NCI-H69 (cell line): ENCODE measurements at regions not wholly inside any gene's neighbourhood (a gene's known extent, or its start where the extent isn't known, plus 50 kb on each side); places are given as distances from the start of the nearest gene placed in this dataset.

ENCODE experiments used
- DNase-seq: peaks from one replicate; lab custom pipeline; 2025; lab: John Stamatoyannopoulos, UW

DNA sequence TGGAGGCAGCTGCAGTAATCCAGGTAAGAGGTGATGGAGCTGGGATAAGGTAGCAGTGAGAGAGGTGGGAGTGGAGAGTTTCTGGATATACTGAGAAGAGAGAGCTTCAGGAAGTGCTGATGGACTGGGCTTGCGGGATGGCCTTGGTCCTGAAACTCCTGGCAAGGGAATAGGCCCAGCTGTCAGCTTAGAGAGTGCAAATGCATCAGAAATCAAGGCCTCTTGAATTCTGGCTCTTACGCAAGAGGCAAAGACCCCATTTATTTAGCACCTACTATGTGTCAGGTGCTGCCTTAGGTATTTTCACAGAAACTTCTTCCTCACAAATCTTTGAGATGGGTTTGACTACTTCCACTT lies 227.2 kb upstream of the MAP3K1 start:
- no peak for DNase-seq

DNA sequence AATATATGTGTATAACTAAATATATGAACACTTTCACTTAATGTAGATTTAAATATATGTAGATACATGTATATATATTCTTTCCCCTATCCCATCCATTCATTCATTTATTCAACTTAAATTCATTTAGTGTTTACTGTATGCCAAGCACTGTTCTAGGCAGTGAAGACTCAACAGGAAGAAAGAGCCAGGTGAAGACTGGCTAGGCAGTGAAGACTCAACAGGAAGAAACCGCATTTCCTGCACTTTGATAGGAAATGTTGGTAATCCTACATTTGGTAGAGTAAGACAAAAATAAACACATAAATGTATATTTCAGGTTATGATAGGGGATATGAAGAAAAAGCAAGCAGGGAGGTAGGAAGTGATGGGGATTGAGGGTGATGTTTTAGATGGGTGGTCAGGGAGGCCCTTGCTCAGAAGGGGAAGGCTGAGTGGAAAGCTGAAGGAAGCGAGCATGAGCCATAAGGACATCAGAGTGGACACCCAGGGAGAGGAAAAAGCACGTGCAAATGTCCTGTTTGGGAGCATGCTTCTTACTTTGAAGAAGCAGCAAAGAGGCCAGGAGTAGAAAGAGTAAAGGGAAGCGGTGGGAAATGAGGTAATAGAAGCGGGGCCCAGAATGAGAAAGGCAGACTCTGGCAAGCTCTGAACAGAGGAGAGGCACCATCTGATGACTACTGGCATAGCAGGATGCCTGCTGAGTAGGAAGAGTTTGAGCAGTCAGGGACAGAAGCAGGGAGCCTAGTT lies 227.8 kb upstream of the MAP3K1 start:
- DNase-seq: no peak

DNA sequence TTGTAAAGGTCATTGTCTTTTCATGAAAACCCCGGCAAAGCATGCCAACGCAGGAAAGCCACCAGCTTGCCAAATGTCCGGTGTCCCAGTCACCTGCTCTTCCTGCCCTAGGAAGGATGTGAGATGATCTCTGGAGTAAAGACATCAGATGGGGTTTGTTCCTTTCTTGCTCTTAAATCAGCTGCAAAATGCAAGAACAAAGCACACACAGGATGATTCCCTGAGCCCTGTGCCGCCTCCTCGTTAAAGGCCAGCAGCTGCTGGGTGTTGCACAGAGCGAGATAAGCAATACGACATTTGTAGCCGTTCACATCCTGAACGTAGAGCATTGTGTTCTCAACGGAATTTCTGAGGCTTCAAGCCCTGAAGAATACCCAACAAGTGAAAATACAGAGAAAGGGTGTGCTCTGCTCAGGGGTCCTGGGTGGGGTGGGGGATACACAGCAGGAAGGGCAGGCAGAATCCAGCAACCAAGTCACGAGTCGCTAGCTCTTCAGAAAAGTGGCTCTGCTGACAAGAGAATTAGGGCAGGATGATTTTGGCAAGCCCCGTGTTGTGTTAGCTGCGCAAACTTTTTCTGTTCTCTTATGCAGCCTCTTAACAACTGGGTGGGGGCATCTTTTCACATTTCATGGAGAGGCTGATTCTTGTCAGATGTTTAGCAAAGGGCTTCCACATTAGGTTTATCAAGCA lies 229.2 kb upstream of the MAP3K1 start:
- DNase-seq: peak; percentile 71

DNA sequence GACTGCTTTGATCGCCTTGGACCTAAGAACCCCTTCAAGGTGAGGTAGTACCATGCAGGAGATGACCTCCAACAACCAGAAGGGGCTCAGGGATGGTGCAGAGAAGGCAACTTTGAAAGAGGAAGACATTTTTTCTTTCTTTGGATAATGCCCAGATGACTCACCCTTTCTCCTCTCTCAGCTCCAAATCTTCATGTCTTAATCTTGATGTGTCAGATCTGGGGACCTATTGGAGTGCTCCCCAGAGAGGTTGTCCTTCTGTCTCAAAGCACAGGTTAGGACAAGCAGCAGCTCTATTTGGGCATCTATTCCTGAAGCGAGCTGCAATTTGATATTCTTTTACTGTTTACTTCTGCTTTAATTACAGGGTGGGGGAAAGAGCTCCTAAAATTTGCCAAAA lies 229.9 kb upstream of the MAP3K1 start:
- DNase-seq: peak; percentile 62

DNA sequence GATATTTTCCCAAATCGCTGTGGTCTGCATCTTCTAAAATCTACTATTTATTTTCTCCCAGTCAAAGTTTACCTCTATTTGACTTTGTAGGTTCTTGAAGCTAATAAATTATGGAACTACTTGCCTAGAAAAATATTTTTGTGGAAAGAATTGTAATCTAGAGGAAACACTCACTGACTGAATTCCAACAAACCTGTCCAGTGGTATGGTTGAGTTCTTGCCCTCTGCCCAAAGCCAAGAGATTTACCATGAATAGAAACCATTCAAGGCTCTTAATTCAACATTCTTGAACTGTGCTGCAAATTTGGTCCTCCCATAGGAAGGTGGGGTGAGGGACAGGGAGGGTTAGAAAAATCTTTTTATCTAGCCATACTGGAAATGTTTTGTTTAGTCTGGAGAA lies 233.9 kb upstream of the MAP3K1 start:
- no peak for DNase-seq

DNA sequence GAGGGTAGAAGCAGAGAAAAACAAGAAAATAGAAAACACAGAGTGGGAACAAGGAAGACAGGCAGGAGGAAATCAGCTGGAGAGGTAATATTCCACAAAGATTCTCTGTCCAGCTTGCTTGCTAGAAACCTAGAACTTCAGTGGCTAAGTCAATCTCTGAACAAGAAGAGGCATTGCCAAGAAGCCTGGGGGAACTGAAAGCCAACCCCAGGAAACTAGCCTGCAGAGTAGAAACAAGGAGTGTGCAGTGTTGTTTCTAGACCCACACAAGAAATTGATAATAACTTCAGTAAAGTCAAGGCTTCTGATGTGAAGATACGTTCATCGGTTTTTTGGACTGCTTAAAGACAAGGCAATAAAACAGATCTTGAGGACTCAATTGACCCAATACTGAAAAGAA lies 234.5 kb upstream of the MAP3K1 start:
- DNase-seq: no peak

DNA sequence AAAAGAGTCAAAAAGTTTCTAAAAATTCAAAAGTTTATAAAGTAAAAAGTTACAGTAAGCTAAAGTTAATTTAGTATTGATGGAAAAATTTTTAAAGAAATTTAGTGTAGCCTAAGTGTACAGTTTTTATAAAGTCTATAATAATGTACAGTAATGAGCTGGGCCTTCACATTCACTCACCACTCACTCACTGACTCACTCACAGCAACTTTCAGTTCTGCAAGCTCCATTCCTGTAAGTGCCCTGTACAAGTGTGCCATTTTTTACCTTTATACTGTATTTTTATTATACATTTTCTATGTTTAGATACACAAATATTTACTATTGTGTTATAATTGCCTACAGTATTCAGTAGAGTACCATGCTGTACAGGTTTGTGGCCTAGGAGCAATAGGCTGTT lies 239.5 kb upstream of the MAP3K1 start:
- DNase-seq: no peak

DNA sequence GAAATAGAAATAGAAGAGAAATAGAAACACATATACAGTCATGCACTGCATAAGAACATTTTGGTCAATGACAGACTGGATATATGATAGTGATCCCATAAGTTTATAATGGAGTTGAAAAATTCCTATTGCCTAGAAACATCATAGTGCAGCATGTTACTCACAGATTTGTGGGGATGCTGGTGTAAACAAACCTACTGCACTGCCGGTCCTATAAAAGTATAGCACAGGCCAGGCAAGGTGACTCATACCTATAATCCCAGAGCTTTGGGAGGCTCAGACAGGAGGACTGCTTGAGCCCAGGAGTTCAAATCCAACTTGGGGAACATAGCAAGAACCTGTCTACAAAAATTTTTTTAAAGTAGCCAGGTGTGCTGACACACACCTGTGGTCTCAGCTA lies 240.6 kb upstream of the MAP3K1 start:
- no peak for DNase-seq

DNA sequence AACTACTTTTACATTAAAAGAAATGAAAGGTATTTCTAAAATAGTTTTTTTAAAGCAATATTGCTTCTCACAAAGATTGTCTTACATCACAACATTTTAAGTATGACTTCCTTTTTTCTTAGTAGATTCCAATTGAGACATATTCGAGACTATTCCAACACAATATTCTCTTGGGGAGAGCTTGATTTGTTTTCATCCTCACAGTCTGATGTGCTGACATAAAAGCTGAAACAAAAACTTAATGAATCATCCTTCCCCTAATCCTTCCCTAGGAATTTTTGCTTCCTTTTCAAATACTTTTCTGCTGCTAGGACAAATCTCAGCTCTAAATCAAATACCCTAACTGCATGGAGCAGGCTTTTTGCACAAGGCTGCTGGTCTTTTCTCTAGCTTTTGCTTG lies 245.8 kb upstream of the MAP3K1 start:
- DNase-seq: no peak

DNA sequence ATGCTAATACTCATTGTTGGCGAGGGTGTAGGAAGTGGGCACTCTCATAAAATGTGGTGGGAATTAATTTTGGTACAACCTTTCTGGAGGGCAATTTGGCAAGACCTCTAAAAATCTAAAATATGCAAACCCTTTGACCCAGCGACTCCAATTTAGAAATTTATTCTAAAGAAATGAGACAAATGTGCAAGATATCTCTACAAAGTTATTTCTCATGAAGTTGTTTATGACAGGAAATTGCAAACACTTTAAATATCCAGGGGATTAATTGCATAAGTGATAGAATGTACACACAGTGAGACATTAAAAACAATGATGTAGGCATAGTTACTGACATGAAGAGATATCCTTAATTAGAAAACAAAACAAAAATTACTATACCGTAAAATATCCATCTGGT lies 246.3 kb upstream of the MAP3K1 start:
- no peak for DNase-seq

DNA sequence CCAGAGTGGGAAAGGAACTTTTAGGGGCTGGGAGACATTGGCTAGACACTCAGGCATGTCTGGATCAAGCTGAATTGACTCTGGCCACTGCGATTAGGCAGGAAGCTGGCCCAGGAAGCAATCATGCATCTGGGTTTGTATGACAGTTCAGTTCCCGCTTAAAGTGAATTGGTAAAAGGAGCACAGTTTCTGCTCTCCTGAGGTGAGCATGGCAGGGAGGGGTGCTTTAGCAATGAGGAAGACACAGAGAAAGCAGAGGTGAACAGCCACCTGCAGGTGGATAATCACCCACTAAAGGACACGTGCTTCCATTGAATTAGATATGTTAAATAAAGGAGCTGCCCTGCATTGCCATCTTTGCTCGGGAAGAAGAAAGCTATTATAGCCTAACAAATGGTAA lies 248.1 kb upstream of the MAP3K1 start:
- DNase-seq: no peak

DNA sequence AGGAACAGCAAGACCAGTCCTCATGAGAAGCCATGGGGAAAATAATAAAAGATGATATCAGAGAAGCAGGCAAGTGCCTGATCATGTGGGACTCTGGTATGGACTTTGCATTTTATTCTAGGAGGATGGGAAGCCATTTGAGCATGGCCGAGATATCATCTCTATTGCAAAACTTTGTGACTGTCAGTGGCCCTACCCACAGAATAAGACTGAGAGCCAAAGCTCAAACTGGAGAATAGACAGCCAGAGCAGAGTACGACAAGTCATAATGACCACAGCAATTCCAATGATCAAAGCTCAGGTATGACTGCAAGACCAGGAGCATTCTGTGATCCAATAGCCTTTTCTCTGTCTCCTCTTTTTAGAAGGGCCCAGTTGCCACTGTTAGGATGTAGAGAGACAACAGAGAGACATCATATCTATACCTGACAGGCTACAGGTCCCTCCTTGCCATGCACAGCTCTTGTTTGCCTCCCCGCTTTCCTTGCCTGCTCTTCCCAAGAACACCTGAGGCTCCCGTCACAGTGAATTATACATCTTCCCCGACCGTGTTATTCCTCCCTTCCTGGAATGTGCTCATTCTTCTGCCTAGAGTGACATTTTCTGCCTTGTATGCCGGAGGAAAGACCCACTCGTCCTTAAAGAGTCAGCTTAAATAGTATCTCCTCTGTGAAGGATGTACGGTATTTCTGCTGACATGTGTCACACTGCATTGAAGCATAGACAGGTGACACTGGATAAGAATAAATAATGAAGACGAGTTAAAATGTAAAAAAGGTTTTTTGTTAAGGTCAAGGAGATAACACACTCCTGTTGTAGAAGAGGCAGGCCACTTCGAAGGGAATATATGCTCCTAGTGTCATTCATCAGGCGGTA lies 248.7 kb upstream of the MAP3K1 start:
- DNase-seq: no peak

DNA sequence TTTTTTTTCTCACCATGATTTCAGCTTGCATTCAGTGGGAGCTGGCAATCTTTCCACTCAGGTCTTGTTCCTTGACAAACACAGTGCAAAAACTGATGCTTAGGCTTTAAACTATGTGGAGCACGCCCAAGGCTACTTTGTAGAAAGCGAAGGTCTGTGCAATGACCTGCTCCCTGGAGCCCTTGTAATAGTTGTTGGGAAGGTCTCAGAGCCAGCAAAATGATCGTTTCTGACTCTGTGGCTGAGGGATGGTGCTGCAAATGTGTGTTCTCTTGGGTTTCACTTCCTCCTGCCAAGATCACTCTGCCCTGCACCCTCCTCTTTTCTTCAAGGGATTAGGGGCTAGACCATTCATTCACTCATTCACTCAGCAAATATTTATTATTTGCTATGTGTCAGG lies 249.7 kb upstream of the MAP3K1 start:
- DNase-seq: no peak

DNA sequence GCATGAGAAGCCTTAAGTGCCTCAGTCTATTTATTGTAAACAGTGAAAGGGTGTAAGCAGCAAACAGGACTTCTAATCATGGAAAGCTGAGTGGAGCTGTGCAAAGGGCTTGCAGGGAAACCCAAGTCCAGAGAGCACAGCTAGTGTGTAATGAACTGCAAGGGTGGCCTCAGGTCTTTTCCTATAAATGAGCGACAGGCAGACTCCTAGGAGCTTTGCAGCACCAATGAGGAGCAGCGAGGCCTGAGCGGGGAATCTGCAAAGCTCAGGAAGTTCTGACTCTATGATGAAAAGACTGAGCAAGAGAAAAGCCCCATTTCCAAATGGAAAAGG lies 250.1 kb upstream of the MAP3K1 start:
- no peak for DNase-seq

DNA sequence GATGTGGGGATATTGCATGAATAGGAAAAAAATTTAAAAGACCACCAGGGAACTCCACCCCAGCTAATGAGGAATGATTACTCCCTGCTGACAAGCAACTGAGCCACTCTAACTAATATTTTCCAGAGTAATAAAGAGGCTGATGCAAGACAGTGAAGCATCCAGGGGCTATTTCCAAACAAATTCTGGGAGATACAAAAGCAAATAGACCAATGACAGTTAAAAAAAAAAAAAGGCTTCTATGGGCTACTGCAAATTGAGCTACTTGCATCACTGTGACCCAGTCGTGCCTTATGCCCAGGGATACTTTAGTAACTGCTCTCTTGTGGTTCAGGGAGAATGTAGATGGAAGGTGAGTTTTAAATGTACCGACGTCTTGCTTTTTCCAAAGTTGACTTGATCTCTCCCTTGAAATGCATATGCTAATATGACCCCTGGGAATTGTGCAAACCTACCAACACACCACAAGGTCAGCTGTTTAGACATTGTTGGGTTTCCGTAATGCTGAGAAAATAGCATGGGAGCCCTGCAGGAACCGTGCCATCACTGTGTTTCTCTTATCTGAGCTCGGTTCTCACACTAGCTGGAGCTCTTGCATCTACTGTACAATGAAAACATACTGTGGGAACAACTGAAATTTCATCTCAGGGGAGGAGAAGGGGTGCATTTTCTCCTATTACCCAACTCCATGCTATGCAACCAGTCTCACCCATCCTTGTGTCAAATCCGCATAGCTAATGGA lies 250.6 kb upstream of the MAP3K1 start:
- DNase-seq: no peak

DNA sequence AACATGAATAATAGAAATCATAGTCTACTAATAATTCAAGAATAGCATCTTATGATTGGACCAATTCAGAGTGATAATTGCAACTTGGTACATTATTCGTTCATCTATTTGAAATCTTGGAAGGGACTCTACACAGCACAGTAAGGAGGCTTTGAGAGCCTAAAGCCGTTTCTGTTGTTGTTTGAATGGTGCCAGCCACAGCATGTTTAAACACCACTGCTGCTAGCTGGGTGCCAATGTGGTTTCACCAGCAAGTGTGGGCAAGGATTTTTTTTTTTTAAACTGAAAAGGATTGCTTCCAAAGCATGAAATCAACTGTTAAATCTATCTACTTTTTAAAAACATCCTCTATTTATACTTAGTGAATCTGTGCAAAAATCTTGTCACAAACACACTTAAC lies 253.9 kb upstream of the MAP3K1 start:
- peak; percentile 33 for DNase-seq

DNA sequence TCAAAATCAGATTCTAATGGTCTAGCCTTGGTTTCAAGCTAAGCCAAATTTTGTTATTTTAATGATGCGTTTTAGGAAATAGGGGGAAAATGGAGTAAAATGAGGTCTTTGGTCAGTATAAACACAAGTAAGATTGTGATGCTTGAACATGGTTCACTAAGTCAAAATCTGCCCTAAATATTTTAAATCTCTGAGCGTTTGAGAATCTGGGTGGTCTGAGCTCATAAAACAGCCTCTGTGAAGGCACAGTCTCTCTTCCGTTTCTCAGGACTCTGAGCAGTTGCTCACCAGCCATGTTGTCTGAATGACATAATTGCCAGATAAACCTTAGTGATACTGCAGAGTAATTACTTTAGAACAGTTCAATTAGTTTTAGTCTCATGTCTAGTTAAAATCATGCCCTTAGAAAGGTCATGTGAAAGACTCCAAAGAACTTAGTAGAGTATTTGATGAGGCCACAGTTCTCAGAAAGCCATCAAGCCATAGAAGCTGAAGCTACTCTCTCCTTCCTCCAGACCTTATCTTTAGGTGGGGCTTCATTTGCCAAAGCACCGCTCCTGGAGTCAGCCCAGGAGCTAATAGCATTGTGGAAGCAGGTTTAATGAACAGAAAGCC lies 257.1 kb upstream of the MAP3K1 start:
- no peak for DNase-seq

DNA sequence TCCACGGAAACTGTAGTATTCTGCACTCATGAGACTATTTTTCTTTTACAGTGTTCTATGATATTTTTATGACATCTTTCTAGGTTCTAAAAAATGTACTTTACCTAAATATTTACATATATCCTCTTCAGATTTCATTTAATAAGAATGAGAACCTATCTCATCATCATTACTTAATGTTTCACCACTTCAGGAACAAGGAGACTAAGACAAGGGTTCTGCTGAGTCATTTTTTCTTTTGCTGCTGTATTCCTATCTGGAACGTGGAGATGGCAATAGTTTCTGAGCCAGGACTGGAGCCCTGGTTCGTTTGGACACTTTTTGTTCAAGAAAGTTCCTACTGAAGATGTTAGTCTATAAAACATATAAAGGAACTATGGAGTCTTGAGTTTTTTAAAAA lies 258.2 kb upstream of the MAP3K1 start:
- no peak for DNase-seq

DNA sequence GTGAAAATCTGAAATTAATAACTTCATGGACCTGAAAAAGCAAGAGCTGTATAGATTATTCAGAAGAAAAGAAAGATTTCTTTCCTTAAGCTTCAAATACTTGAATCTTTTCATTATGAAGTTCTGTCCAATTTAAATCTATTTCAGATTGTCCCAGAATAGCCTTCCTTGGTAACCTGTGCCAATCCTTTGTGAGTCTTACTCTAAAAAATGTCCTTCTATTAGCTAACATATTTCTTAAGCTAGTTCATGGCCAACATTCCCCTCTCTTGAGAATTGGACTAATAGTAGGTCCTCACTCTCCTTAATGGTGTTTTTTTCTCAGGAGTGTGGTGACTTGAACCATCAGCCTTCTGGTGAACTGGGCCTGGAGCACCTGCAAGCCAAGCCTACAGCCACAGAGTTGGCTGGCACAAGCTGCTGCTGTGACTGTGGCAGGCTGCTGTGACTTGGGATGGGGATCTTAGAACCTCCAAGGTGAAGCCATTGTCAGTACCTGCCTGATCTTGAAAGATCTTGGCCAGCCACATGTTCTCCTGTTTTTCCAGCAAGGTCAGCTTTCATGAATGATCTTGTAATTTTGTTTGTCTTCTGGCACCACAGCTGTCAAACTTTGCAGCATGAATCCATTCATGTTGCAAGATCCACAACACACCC lies 262.6 kb upstream of the MAP3K1 start:
- no peak for DNase-seq

DNA sequence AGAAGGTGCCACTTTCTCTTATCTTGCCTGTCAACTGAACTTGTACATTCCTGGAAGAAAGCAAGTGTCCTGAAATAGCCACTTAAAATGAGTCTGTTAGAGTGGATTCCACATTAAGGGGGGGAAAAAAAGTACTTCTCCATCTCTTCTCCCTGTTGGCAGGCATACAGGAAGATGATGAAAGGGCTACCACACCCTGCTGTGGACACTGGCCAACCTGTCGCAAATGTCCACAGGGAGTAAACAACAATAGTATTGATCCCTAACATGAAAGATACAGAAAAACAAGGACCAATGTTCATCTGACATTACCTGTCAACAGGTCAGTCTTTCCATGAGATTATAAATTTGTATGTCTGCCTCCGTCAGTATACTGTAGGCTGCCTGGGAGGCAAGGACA lies 265.1 kb upstream of the MAP3K1 start:
- no peak for DNase-seq

DNA sequence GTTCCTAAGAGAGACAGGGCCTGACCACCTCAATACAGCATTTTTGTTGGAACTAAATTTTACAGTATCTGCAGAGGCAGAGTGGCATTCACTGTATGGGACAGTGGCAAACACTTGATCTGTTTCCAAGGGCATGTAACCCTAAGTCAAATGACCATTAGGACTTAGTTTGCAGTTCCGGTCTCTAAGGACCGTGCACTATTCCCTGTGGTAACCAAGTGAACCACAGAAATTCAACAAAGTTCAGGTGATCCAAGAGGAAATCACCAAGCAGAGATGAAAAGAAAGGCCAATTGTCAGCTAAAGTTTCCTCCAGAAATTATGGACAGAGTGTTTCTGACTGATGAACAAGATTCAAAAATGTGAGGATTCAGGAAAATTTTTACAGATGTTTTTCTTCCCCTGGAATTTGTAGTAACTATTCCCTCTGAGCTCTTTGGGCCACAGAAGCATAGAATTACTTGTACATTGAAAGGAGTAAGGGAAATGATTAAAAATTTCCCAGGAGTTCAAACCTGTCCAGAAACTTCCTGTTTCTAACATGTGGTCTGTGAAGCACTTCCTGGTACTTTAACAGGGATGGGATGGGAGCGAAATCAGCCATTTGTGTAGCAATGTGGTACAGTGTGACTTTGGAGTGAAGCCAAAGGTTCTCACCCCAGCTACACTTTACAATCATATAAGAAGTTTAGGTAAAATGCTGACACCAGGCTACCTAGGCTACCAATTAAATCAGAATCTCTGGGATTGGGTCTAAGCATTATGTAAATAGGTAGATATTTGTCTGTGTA lies 266.1 kb upstream of the MAP3K1 start:
- no peak for DNase-seq
